Memory B cell (primary cell): ENCODE measurements at regions not wholly inside any gene's neighbourhood (a gene's known extent, or its start where the extent isn't known, plus 50 kb on each side); places are given as distances from the start of the nearest gene placed in this dataset.
"Not testable (repeated sequence)": the region's sequence is repeated elsewhere in the genome, so short reads cannot be mapped to it uniquely, and the experiment has no call there.

Experiments
- ATAC-seq: fragments of 150-1000 bp; cut with Tn5 transposase; 2 replicates; pipeline ENCODE4 v1.10.0; 2021; ENCODE audit warnings: low read depth, mild to moderate bottlenecking, moderate library complexity
- DNase-seq, 2 donors: peaks; one replicate each; pipeline ENCODE4 v3.0.0; 2022; ENCODE audit warnings: low spot score in 2 of 2
- H3K27ac Mint-ChIP-seq: one replicate; pipeline ENCODE4 v1.8.0; 2022; ENCODE audit warnings: mild to moderate bottlenecking, moderate library complexity, mixed read lengths
- H3K27me3 Mint-ChIP-seq: one replicate; pipeline ENCODE4 v1.8.0; 2022; ENCODE audit warnings: mixed read lengths
- H3K36me3 Mint-ChIP-seq: one replicate; pipeline ENCODE4 v1.8.0; 2022; ENCODE audit warnings: mild to moderate bottlenecking, mixed read lengths
- H3K4me1 Mint-ChIP-seq: one replicate; pipeline ENCODE4 v1.8.0; 2022; ENCODE audit warnings: mixed read lengths
- H3K4me3 Mint-ChIP-seq: one replicate; pipeline ENCODE4 v1.8.0; 2022; ENCODE audit warnings: mild to moderate bottlenecking, moderate library complexity, mixed read lengths
- H3K9me3 Mint-ChIP-seq: one replicate; pipeline ENCODE4 v1.8.0; 2022; ENCODE audit warnings: mixed read lengths

DNA sequence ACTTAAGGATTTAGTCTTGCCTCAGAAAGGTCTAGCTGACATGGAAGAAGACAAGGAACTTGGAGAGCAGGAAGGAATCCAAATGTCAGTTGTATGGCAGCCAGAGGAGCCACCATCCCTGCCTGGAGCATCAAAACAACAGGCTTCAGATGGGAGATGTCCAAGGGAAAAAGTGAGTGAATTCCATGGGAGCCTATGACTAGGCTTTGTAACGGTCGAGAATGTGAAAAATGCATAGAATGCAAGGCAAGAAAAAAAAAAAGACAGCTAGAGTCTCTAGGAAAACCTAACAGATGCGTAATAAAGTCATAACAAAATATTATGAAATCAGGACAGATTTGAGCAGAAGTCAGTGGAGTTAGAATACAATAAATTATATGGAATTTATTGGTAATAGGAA, 183.7 kb upstream of the LSM14A start:
- Mint-ChIP-seq H3K9me3 (peaks cover 22% of the 10 kb centered on the region), H3K4me1 (no peaks in the 10 kb centered on the region), H3K27me3 (no peaks in the 10 kb centered on the region), H3K4me3 (no peak overlapping the region), H3K36me3 (peaks cover 2% of the 10 kb centered on the region), H3K27ac (no peak overlapping the region)
- no peak for ATAC-seq
- DNase-seq: no peak

DNA sequence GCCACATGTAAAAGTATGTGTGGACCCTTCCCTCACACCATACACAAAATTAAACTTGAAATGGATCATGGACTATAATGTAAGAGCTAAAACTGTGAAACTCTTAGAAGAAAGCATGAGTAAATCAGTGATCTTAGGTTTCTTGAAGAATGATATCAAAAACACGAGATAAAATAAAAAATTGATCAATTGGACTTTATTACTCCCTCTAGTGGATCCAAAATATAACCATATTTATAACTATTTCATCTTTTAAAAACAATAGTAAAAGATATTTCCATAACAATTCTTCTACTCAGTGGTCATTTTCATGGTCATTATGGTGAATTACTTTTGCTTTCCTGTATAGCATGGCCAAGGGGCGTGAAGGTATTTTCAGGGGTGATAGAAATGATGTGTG, 174.6 kb upstream of the LSM14A start:
- no peak overlapping the region for H3K4me3 Mint-ChIP-seq
- DNase-seq: no peak
- H3K9me3 Mint-ChIP-seq: peaks cover 5% of the 10 kb centered on the region
- no peak overlapping the region for H3K27ac Mint-ChIP-seq
- ATAC-seq: no peak
- H3K27me3 Mint-ChIP-seq: peaks cover 3% of the 10 kb centered on the region
- H3K36me3 Mint-ChIP-seq: no peaks in the 10 kb centered on the region
- no peaks in the 10 kb centered on the region for H3K4me1 Mint-ChIP-seq

DNA sequence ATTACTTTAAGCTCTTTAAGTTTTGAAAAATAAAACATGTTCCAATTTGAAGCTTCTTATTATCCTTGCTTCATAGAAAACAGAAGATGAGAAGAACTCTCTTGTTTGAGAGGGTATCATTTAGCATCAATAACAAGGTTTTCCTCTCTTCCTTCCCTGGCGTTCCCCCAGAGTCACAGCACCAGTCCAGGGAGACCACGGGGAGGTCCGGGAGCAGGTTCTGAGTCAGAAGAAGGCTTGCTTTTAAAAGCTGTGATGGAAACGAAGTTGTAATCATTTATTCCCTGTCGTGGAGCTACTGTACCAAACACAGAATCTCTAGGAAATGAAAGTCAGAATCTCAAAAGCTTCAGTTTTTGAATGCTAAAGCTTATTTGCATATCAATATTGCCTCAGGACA, 174.0 kb upstream of the LSM14A start:
- no peak for ATAC-seq
- peaks cover 5% of the 10 kb centered on the region for H3K27me3 Mint-ChIP-seq
- DNase-seq: no peak
- peaks cover 2% of the 10 kb centered on the region for H3K9me3 Mint-ChIP-seq
- H3K27ac Mint-ChIP-seq: no peak overlapping the region
- no peaks in the 10 kb centered on the region for H3K36me3 Mint-ChIP-seq
- no peak overlapping the region for H3K4me3 Mint-ChIP-seq
- H3K4me1 Mint-ChIP-seq: no peaks in the 10 kb centered on the region

DNA sequence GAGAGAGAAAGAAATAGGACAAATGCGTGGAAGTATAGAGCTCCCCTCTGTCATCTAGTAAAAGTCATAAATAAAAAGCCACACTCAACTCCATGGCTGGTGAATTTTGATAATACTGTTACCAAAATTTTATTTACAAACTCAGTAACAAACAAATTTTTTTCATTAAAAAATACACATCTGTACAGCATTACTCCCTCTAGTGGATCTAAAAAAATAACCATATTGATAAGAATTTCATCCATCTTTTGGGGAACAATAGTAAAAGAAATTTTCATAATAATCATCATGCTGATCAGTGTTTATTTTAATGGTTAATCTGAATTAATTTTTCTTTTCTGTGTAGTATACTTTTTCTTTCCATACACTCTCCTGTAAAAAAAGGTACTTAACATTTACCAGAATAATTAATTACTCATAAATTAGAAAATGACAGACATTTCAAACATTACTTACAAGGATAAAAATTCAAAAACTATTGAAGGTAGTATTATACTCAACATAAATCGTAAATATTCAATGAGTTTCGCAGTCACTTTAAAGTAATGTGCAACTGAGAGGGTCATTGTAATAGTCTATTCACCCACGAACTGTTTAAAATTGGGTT, 173.5 kb upstream of the LSM14A start:
- Mint-ChIP-seq H3K36me3 (no peaks in the 10 kb centered on the region), H3K4me1 (no peaks in the 10 kb centered on the region), H3K4me3 (no peak overlapping the region), H3K27me3 (peaks cover 5% of the 10 kb centered on the region), H3K27ac (no peak overlapping the region), H3K9me3 (peaks cover 2% of the 10 kb centered on the region)
- ATAC-seq (no peak), DNase-seq (no peak)

DNA sequence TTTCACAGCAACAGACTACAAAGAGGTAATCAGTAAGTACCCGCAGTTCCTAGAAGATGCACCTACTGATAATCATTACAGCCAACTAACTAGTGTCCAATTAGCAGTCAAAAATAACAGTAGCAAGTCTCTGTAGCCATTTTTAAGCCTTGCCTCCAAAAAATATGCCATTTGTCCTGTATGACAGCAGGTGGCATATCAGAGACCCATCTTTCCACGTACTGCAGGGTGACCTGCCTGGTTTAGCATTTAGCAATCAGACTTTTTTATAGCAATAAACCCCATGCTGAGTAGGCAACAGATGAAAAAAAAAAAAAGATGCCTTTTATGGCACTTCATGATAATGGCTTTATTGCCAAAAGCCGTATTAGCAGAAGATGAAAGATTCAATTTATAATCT, 155.3 kb upstream of the LSM14A start:
- ATAC-seq (no peak), DNase-seq (no peak)
- no peak overlapping the region for H3K4me3 Mint-ChIP-seq
- H3K27ac Mint-ChIP-seq: no peak overlapping the region
- H3K36me3 Mint-ChIP-seq: peaks cover 1% of the 10 kb centered on the region
- peaks cover 12% of the 10 kb centered on the region for H3K9me3 Mint-ChIP-seq
- peaks cover 5% of the 10 kb centered on the region for H3K27me3 Mint-ChIP-seq
- no peaks in the 10 kb centered on the region for H3K4me1 Mint-ChIP-seq

DNA sequence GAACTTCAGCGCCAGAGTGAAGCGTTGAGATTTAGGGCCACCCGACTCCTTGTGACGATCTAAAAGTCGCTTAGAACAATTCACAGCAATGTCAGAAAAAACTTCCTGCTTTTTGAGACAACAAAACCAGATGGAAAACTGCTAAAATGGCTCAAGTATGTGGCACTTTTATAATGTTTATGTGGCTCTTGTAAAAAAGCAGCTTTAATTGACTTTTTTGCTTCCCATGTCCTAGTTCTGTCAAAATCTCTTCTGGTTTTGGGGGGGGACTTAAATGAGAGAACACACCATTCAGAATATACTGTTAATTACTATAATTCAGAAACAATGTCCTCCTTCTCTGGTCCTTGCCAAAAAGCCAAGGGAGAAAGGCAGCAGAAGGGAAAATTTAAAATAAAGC, 154.7 kb upstream of the LSM14A start:
- DNase-seq (no peak), ATAC-seq (no peak)
- Mint-ChIP-seq H3K27ac (no peak overlapping the region), H3K4me1 (no peaks in the 10 kb centered on the region), H3K4me3 (no peak overlapping the region), H3K9me3 (peaks cover 8% of the 10 kb centered on the region), H3K36me3 (no peaks in the 10 kb centered on the region), H3K27me3 (no peaks in the 10 kb centered on the region)

DNA sequence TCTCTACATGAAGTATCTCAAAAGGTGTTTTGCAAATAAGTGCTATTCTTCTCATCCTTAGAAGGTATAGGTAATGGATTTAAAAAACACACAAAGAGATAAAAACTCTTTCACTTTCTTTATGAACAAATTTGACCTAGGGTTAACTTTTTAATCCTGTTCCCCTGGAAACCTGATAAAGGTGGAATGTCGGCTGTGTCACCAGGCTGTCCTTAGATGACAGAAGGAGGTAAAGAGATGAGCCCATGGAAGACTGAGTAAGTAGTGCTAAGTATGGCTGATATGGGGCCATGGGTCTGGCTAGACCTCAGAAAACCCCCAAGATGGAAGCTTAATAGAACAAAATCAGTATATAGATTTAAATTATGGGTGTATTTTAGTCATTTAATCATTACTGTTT, 153.8 kb upstream of the LSM14A start:
- ATAC-seq (no peak), DNase-seq (no peak)
- H3K27me3 Mint-ChIP-seq: no peaks in the 10 kb centered on the region
- H3K27ac Mint-ChIP-seq: no peak overlapping the region
- no peak overlapping the region for H3K4me3 Mint-ChIP-seq
- H3K9me3 Mint-ChIP-seq: peaks cover 12% of the 10 kb centered on the region
- no peaks in the 10 kb centered on the region for H3K4me1 Mint-ChIP-seq
- H3K36me3 Mint-ChIP-seq: no peaks in the 10 kb centered on the region

DNA sequence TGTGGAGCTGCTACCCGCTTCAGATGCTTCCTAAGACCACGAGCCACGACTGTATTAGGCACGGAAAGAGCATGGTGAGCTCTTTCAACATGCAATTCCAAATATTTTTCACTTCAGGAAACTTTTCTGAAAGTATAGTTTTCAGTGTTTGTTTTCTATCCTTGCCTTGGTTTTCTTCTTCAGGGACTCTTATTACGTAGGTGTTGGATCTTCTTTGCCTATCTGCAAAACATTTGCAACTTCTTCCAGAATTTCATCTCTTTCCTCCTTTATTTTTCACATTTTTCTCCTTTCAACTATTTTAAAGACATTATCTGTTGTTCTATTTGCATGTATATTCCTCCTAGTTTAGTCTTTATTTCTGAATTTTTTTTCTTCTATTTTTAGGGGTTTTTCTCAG, 148.9 kb upstream of the LSM14A start:
- H3K36me3 Mint-ChIP-seq: peaks cover 2% of the 10 kb centered on the region
- H3K4me1 Mint-ChIP-seq: no peaks in the 10 kb centered on the region
- no peak for DNase-seq
- no peak overlapping the region for H3K27ac Mint-ChIP-seq
- no peak for ATAC-seq
- peaks cover 13% of the 10 kb centered on the region for H3K9me3 Mint-ChIP-seq
- H3K27me3 Mint-ChIP-seq: peaks cover 6% of the 10 kb centered on the region
- H3K4me3 Mint-ChIP-seq: no peak overlapping the region

DNA sequence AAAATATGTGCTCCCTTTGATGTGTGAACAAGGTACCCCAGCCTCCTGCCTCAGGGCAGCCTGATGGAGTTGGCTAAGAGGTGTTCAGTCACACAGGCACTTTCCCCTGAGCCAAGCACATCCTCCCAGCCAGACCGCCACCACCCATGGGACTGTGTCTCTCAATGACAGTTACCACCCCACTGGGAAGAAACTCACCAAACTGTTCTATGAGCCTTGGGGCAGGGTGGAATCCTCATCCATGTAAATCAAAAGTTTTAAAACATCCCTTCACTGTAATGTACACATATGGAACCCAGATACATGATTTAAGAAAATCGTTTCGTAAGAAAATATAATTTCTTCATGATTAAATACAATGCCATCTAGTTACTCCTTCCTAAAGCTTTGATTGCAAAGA, 138.4 kb upstream of the LSM14A start:
- Mint-ChIP-seq H3K27ac (no peak overlapping the region), H3K4me3 (no peak overlapping the region), H3K9me3 (peaks cover 6% of the 10 kb centered on the region), H3K4me1 (no peaks in the 10 kb centered on the region), H3K36me3 (no peaks in the 10 kb centered on the region), H3K27me3 (peaks cover 12% of the 10 kb centered on the region)
- ATAC-seq (no peak), DNase-seq (no peak)

DNA sequence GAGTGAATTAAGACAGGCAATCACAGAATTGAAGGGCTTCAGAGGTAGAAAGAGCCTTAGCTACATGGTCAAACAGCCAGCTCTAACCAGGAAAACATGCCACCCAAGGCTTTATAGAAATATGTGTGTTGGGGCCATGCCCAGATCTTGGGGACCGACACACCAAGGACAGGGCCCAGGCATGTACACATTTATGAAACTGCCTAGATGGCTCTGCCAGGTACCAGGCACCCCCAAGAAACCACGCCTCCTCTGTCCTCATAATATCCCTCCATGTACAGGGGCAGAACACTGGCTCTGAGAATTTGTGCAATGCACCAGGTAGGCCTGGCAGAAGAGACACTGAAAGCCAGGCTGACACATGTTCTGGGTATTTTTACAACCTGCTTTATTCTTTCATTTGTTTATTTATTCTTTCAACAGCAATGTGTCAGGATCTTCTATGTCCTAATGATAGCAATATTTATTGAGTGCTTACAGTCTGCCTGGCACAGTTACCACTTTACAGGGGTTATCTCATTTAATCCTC, 137.9 kb upstream of the LSM14A start:
- Mint-ChIP-seq H3K9me3 (peaks cover 6% of the 10 kb centered on the region), H3K4me3 (no peak overlapping the region), H3K4me1 (no peaks in the 10 kb centered on the region), H3K27ac (no peak overlapping the region), H3K27me3 (peaks cover 12% of the 10 kb centered on the region), H3K36me3 (no peaks in the 10 kb centered on the region)
- no peak for DNase-seq
- no peak for ATAC-seq

DNA sequence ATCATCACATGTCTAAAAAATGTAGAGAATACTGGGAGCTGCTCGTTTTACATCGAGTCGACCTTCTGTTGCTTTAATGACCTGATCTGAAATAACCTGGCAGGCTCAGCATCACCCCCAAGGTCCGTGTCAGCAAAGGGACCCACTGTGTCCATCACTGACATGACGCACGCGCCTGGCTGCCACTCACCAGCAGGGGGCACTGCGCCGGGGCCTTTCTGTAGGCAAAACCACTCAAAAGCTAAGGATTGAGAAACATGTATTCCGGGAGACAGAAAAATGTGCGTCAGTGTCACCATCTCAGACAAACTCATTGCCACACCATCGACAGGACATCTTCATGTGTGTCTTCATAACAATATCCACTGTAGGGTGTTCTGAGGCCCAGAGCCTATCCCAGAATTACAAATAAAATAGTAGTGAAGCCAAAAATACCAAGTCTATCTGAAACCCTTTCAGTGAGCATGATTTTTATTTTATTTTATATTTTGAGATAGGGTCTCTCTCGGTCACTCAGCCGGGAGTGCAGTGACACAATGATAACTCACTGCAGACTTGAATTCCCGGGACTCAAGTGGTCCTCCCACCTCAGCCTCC, 130.3 kb upstream of the LSM14A start:
- Mint-ChIP-seq H3K9me3 (peaks cover 13% of the 10 kb centered on the region), H3K4me1 (no peaks in the 10 kb centered on the region), H3K27me3 (peaks cover 14% of the 10 kb centered on the region), H3K4me3 (no peak overlapping the region), H3K27ac (no peak overlapping the region), H3K36me3 (peaks cover 3% of the 10 kb centered on the region)
- no peak for ATAC-seq
- peak; percentile 9 to 42 for DNase-seq

DNA sequence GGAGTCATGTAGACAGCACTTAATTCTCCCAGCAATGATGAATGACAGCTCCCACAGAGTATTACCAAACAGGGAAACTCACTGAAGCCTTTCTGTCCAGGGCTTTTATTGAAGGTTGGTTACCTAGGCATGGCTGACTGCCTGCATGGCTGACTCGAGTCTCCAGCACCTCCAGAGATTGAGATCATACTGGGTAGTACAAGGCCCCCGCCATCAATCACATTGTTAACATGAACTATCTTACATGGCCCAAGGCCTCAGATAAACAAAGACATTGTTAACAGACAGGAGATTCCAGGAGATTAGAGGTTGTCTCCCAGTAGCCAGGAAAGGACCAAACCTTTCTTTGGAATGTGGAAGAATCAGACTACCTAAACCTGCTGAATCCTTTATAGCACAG, 128.3 kb upstream of the LSM14A start:
- Mint-ChIP-seq H3K4me3 (no peak overlapping the region), H3K36me3 (peaks cover 5% of the 10 kb centered on the region), H3K27me3 (peaks cover 17% of the 10 kb centered on the region), H3K9me3 (peaks cover 11% of the 10 kb centered on the region), H3K4me1 (no peaks in the 10 kb centered on the region), H3K27ac (no peak overlapping the region)
- DNase-seq (no peak), ATAC-seq (no peak)

DNA sequence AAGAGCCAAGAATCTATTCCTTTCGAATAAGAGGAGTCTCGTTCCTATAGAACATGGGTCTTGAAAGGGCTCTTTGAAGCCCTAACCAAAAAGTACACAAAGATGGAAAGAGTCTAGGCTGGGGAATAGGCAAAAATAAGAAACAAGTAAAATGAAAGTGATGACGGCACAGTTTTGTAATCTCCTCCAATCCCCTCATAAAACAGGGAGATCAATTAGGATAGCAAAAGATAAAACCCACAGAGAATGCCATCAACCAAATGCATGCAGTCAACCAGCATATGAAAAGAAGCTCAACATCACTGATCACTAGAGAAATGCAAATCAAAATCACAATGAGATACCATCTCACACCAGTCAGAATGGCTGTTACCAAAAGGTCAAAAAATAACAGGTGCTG, 122.4 kb upstream of the LSM14A start:
- H3K4me1 Mint-ChIP-seq: no peaks in the 10 kb centered on the region
- no peak overlapping the region for H3K4me3 Mint-ChIP-seq
- no peak for ATAC-seq
- no peak for DNase-seq
- peaks cover 23% of the 10 kb centered on the region for H3K27me3 Mint-ChIP-seq
- H3K36me3 Mint-ChIP-seq: peaks cover 2% of the 10 kb centered on the region
- H3K27ac Mint-ChIP-seq: no peak overlapping the region
- peaks cover 7% of the 10 kb centered on the region for H3K9me3 Mint-ChIP-seq

DNA sequence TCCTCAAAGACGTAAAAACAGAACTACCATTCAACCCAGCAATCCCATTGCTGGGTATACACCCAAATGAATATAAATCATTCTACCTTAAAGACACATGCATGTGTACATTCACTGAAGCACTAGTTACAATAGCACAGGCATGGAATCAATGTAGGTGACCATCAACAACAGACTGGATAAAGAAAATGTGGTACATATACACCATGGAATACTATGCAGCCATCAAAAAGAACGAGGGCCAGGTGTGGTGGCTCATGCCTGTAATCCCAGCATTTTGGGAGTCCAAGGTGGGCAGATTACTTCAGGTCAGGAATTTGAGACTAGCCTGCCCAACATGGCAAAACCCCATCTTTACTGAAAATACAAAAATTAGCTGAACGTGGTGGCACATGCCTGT, 121.9 kb upstream of the LSM14A start:
- not testable (repeated sequence) for DNase-seq, H3K4me3 Mint-ChIP-seq, H3K36me3 Mint-ChIP-seq, H3K4me1 Mint-ChIP-seq, H3K9me3 Mint-ChIP-seq, ATAC-seq, H3K27ac Mint-ChIP-seq
- H3K27me3 Mint-ChIP-seq: peaks cover 21% of the 10 kb centered on the region

DNA sequence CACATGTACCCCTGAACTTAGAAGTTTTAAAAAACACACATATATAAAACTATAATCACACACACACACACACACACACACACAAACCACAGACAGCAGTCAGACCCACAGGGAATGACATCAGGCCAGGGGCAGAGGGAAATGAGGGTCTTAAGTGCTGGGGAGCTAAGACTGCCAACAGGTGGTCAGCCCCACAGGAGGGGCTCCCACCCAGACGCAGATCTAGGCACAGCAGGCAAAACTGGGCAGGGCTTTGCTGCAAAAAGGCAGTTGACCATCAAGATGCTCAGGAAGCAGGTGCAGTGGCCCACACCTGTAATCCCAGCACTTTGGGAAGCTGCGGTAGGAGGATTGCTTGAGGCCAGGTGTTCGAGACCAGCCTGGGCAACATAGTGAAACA, 121.0 kb upstream of the LSM14A start:
- DNase-seq: no peak
- no peak for ATAC-seq
- H3K9me3 Mint-ChIP-seq: peaks cover 4% of the 10 kb centered on the region
- peaks cover 2% of the 10 kb centered on the region for H3K36me3 Mint-ChIP-seq
- no peak overlapping the region for H3K27ac Mint-ChIP-seq
- H3K27me3 Mint-ChIP-seq: peaks cover 21% of the 10 kb centered on the region
- no peak overlapping the region for H3K4me3 Mint-ChIP-seq
- H3K4me1 Mint-ChIP-seq: no peaks in the 10 kb centered on the region
